Panc1 (cell line): ENCODE measurements at regions not wholly inside any gene's neighbourhood (a gene's known extent, or its start where the extent isn't known, plus 50 kb on each side); places are given as distances from the start of the nearest gene placed in this dataset.

Source experiments
- ATAC-seq: fragments of 200-7000 bp; cut with Tn5 transposase; 2 replicates; pipeline ENCODE4 v1.9.1; 2020; ENCODE audit warnings: mild to moderate bottlenecking, moderate library complexity
- BruUV-seq: library from RNA; stranded (reverse); fragments of 400-500 nt; replicated peaks from 2 replicates; lab custom pipeline; 2021; lab: Mats Ljungman, UMichigan
- CTCF ChIA-PET: fragments of 300-600 bp; sonication (Branson Sonifier 250); formaldehyde crosslinking; loops from one replicate; lab custom pipeline; 2022; ENCODE audit warnings: antibody characterized with exemption; lab: Charles Lee
- POLR2A ChIA-PET: fragments of 300-600 bp; sonication (Branson Sonifier 250); formaldehyde crosslinking; loops from one replicate; lab custom pipeline; 2022; ENCODE audit warnings: antibody characterized with exemption; lab: Charles Lee
- DNase-seq: peaks from one replicate; pipeline ENCODE4 v3.0.0-alpha.2; 2010; ENCODE audit warnings: low read depth, low spot score
- H3K27ac ChIP-seq: 2 replicates; pipeline ENCODE4 v1.5.1; 2011; ENCODE audit warnings: mild to moderate bottlenecking, low read length, inconsistent platforms
- H3K27me3 ChIP-seq: fragments of 200-500 bp; sonication (Bioruptor generic); 2 replicates; pipeline ENCODE4 v1.6.0; 2014; ENCODE audit warnings: low read length, inconsistent platforms; ENCODE audit not compliant: control insufficient read depth, insufficient read depth
- H3K36me3 ChIP-seq: fragments of 200-500 bp; sonication (Bioruptor generic); 2 replicates; pipeline ENCODE4 v1.5.1; 2014; ENCODE audit warnings: inconsistent platforms, mild to moderate bottlenecking, low read length, moderate library complexity; ENCODE audit not compliant: control insufficient read depth, insufficient read depth
- H3K4me1 ChIP-seq: 2 replicates; pipeline ENCODE4 v1.5.1; 2011; ENCODE audit warnings: inconsistent platforms, mild to moderate bottlenecking, low read length, moderate library complexity; ENCODE audit not compliant: control insufficient read depth, insufficient read depth
- H3K4me3 ChIP-seq, 2 experiments: 2 replicates each; pipeline ENCODE4 v1.5.1; 2011 to 2012; ENCODE audit warnings: low read depth in 2 of 2, low read length in 2 of 2, mild to moderate bottlenecking in 2 of 2, inconsistent platforms in 1 of 2, moderate library complexity in 1 of 2
- H3K9me3 ChIP-seq: fragments of 200-500 bp; sonication (Bioruptor generic); 2 replicates; pipeline ENCODE4 v1.5.1; 2014; ENCODE audit warnings: low read depth, mild to moderate bottlenecking, inconsistent platforms, low read length, moderate library complexity; ENCODE audit not compliant: control insufficient read depth, insufficient read depth
- CTCF ChIP-seq: fragments of 450-650 bp; IDR thresholded peaks from 2 replicates; pipeline ENCODE4 v1.5.1; 2017; ENCODE audit warnings: mild to moderate bottlenecking
- POLR2AphosphoS5 ChIP-seq: IDR thresholded peaks from 2 replicates; pipeline ENCODE4 v1.6.1; 2012; ENCODE audit warnings: mild to moderate bottlenecking, low read depth, low read length, moderate library complexity
- REST ChIP-seq, 2 experiments: IDR thresholded peaks; 2 replicates each; pipeline ENCODE4 v1.6.1; 2011 to 2012; ENCODE audit warnings: low read depth in 2 of 2, control low read depth in 1 of 2, low read length in 1 of 2, mild to moderate bottlenecking in 1 of 2, moderate library complexity in 1 of 2; ENCODE audit not compliant: insufficient read depth in 1 of 2
- SIN3A ChIP-seq: IDR thresholded peaks from 2 replicates; pipeline ENCODE4 v1.6.1; 2012; ENCODE audit warnings: low read depth, mild to moderate bottlenecking, low read length, moderate library complexity, borderline replicate concordance; ENCODE audit not compliant: insufficient read depth
- TCF7L2 ChIP-seq: IDR thresholded peaks from 2 replicates; pipeline ENCODE4 v1.6.1; 2011; ENCODE audit warnings: mild to moderate bottlenecking, low read depth, low read length, inconsistent platforms
- in situ Hi-C: cut with HindIII; loops from 2 replicates; pipeline ENCODE4 v1.10.0; 2016; ENCODE audit warnings: low sequenced_read_pairs, low pct_unique_long_range_greater_than_20kb
- intact Hi-C: fragments of 100-400 bp; cut with micrococcal nuclease; formaldehyde crosslinking; loops from one replicate; pipeline ENCODE4 v1.10.0; 2022; ENCODE audit not compliant: unreplicated experiment

GRCh38 chr20:58028123-58028522, 200.3 kb downstream of the ANKRD60 start:
- H3K36me3 ChIP-seq: no peaks in the 10 kb centered on the region
- H3K4me1 ChIP-seq: no peaks in the 10 kb centered on the region
- in situ Hi-C loops: no loop called here
- ChIA-PET POLR2A (no interaction called here), CTCF (no interaction called here)
- H3K27ac ChIP-seq: no peak overlapping the region
- no peaks in the 10 kb centered on the region for H3K27me3 ChIP-seq
- no peak for ATAC-seq
- DNase-seq: no peak
- H3K9me3 ChIP-seq: no peaks in the 10 kb centered on the region
- BruUV-seq: no TSS peak
- intact Hi-C loops: no loop called here
- no peak overlapping the region for H3K4me3 ChIP-seq
- TF ChIP-seq SIN3A (no peak), TCF7L2 (no peak), POLR2AphosphoS5 (no peak), REST (IDR thresholded peaks at IDR 0.05; ENCODE audit: insufficient read depth in 1 of 2, low read depth in 2 of 2, low read length in 1 of 2) (no peak), CTCF (no peak)

GRCh38 chr20:58026361-58026760, 202.1 kb downstream of the ANKRD60 start:
- ATAC-seq (no peak), DNase-seq (no peak)
- no peak overlapping the region for H3K4me3 ChIP-seq
- H3K4me1 ChIP-seq: no peaks in the 10 kb centered on the region
- CTCF ChIA-PET: no interaction called here
- H3K9me3 ChIP-seq: no peaks in the 10 kb centered on the region
- in situ Hi-C loops (no loop called here), intact Hi-C loops (no loop called here)
- TF ChIP-seq CTCF (no peak), SIN3A (no peak), TCF7L2 (no peak), POLR2AphosphoS5 (no peak), REST (IDR thresholded peaks at IDR 0.05; ENCODE audit: insufficient read depth in 1 of 2, low read depth in 2 of 2, low read length in 1 of 2) (no peak)
- H3K27ac ChIP-seq: no peak overlapping the region
- POLR2A ChIA-PET: no interaction called here
- no TSS peak for BruUV-seq
- no peaks in the 10 kb centered on the region for H3K27me3 ChIP-seq
- H3K36me3 ChIP-seq: no peaks in the 10 kb centered on the region
